ENCODE measurements at regions not wholly inside any gene's neighbourhood (a gene's known extent, or its start where the extent isn't known, plus 50 kb on each side); places are given as distances from the start of the nearest gene placed in this dataset.

GRCh38 chr5:57895766-57896165 lies 413.2 kb upstream of the ACTBL2 start:
- TF ChIP-seq CTCF (IDR thresholded peaks at IDR 0.05; ENCODE audit: insufficient read depth, low read length) = no peak
- TF ChIP-seq POLR2AphosphoS5 (IDR thresholded peaks at IDR 0.05; ENCODE audit: low read depth) = no peak
- no peak for TF ChIP-seq REST (IDR thresholded peaks at IDR 0.05; ENCODE audit: insufficient replicate concordance, low read depth)
- no peak for TF ChIP-seq SPI1 (IDR thresholded peaks at IDR 0.05; ENCODE audit: borderline replicate concordance, low read depth)
- TF ChIP-seq GABPA (IDR thresholded peaks at IDR 0.05; ENCODE audit: low read depth) = no peak
- no peak for DNase-seq (ENCODE audit: low read depth in 1 of 2, low spot score in 1 of 2)
- no peaks in the 10 kb centered on the region for H3K27me3 ChIP-seq (ENCODE audit: insufficient read depth, poor library complexity, severe bottlenecking)
- H3K27ac ChIP-seq (replicated peaks) = no peak overlapping the region
- no peak overlapping the region for H3K4me3 ChIP-seq (replicated peaks; ENCODE audit: insufficient read depth, low read length)

GRCh38 chr5:57893926-57894325 lies 411.3 kb upstream of the ACTBL2 start:
- TF ChIP-seq CTCF (IDR thresholded peaks at IDR 0.05; ENCODE audit: insufficient read depth, low read length) = no peak
- no peak for TF ChIP-seq POLR2AphosphoS5 (IDR thresholded peaks at IDR 0.05; ENCODE audit: low read depth)
- no peak for TF ChIP-seq GABPA (IDR thresholded peaks at IDR 0.05; ENCODE audit: low read depth)
- TF ChIP-seq REST (IDR thresholded peaks at IDR 0.05; ENCODE audit: insufficient replicate concordance, low read depth) = no peak
- no peak for TF ChIP-seq SPI1 (IDR thresholded peaks at IDR 0.05; ENCODE audit: borderline replicate concordance, low read depth)
- no peak for DNase-seq (ENCODE audit: low read depth in 1 of 2, low spot score in 1 of 2)
- Histone ChIP-seq H3K4me3 (replicated peaks; ENCODE audit: insufficient read depth, low read length) (no peak overlapping the region), H3K27ac (replicated peaks) (no peak overlapping the region), H3K27me3 (ENCODE audit: insufficient read depth, poor library complexity, severe bottlenecking) (no peaks in the 10 kb centered on the region)

GRCh38 chr5:57891443-57891842 lies 408.8 kb upstream of the ACTBL2 start:
- TF ChIP-seq REST (IDR thresholded peaks at IDR 0.05; ENCODE audit: insufficient replicate concordance, low read depth) (no peak), CTCF (IDR thresholded peaks at IDR 0.05; ENCODE audit: insufficient read depth, low read length) (no peak), POLR2AphosphoS5 (IDR thresholded peaks at IDR 0.05; ENCODE audit: low read depth) (no peak), SPI1 (IDR thresholded peaks at IDR 0.05; ENCODE audit: borderline replicate concordance, low read depth) (no peak), GABPA (IDR thresholded peaks at IDR 0.05; ENCODE audit: low read depth) (no peak)
- Histone ChIP-seq H3K27ac (replicated peaks) (no peak overlapping the region), H3K27me3 (ENCODE audit: insufficient read depth, poor library complexity, severe bottlenecking) (no peaks in the 10 kb centered on the region), H3K4me3 (replicated peaks; ENCODE audit: insufficient read depth, low read length) (no peak overlapping the region)
- no peak for DNase-seq (ENCODE audit: low read depth in 1 of 2, low spot score in 1 of 2)
